ENCODE measurements at regions not wholly inside any gene's neighbourhood (a gene's known extent, or its start where the extent isn't known, plus 50 kb on each side); places are given as distances from the start of the nearest gene placed in this dataset.

GRCh38 chr7:45977256-45977780 lies 56.2 kb upstream of the IGFBP3 start:
- H3K27me3 Mint-ChIP-seq (ENCODE audit: unreplicated experiment), result no peaks in the 10 kb centered on the region
- H3K27ac Mint-ChIP-seq (ENCODE audit: unreplicated experiment), result peak overlapping the region; percentile 97
- peaks cover under 1% of the 10 kb centered on the region for H3K36me3 Mint-ChIP-seq (ENCODE audit: unreplicated experiment)
- peak; percentile 40 for DNase-seq (ENCODE audit: extremely low spot score, unreplicated experiment)
- no peak for TF ChIP-seq CTCF (IDR thresholded peaks at IDR 0.05)
- H3K4me3 Mint-ChIP-seq (ENCODE audit: unreplicated experiment), result no peak overlapping the region
- peaks cover 46% of the 10 kb centered on the region for H3K4me1 Mint-ChIP-seq (ENCODE audit: unreplicated experiment)
- peaks cover 5% of the 10 kb centered on the region for H3K9me3 Mint-ChIP-seq (ENCODE audit: unreplicated experiment)

DNA sequence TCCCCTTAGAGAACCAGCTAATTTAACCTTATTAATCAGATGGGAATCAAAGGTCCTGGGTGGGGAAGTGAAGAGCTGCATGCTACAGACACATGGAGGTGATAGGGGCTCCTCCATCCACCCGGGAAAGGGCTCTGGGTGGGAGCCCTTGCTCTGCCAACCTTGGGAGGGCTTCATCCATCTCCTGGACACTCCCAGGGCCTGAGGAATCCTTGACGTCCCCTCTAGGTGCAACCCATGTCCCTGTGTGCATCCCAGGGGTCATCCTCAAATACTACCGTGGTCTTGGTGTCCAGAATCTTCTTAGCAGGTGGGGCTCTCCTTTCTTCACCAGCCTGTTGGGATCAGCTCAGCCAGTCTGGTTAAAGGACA lies 55.4 kb upstream of the IGFBP3 start:
- H3K4me1 Mint-ChIP-seq (ENCODE audit: unreplicated experiment), result peaks cover 48% of the 10 kb centered on the region
- H3K4me3 Mint-ChIP-seq (ENCODE audit: unreplicated experiment), result no peak overlapping the region
- H3K27me3 Mint-ChIP-seq (ENCODE audit: unreplicated experiment), result no peaks in the 10 kb centered on the region
- no peak for TF ChIP-seq CTCF (IDR thresholded peaks at IDR 0.05)
- H3K9me3 Mint-ChIP-seq (ENCODE audit: unreplicated experiment), result no peaks in the 10 kb centered on the region
- DNase-seq (ENCODE audit: extremely low spot score, unreplicated experiment), result peak; percentile 32
- H3K36me3 Mint-ChIP-seq (ENCODE audit: unreplicated experiment), result no peaks in the 10 kb centered on the region
- H3K27ac Mint-ChIP-seq (ENCODE audit: unreplicated experiment), result peak overlapping the region; percentile 5

DNA sequence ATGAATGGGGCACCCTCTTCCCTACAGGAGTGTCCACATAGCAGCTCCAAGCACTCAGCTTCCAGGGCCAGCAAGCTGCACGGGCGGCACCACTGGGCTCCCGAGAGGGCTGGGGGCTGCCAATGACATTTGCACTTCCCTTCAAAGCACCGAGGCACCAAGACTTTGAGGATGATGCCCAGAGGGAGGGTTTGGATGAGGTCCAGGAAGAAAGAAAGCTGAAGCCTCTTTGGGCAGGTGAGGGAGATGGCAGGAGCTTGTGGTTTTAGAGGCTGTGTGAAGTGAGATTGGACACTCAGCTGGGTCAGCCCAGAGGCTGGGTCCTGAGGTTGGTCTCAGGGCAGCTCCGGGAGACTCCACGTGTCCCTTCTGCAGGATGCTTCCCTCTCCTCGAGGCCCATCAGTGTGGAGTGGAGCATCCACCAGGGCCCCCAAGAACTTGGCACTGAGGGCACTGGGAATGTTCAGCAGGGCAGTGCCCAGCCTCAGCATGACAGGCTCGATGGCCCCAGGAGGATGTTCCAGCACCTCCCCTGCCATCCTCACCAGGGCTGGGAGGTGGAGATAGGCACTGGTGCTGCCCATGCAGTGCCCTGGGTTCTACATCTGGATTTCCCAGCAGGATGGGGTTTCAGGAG lies 54.9 kb upstream of the IGFBP3 start:
- no peak for TF ChIP-seq CTCF (IDR thresholded peaks at IDR 0.05)
- DNase-seq (ENCODE audit: extremely low spot score, unreplicated experiment), result peak; percentile 75
- H3K4me1 Mint-ChIP-seq (ENCODE audit: unreplicated experiment), result peaks cover 50% of the 10 kb centered on the region
- no peaks in the 10 kb centered on the region for H3K36me3 Mint-ChIP-seq (ENCODE audit: unreplicated experiment)
- no peaks in the 10 kb centered on the region for H3K9me3 Mint-ChIP-seq (ENCODE audit: unreplicated experiment)
- H3K4me3 Mint-ChIP-seq (ENCODE audit: unreplicated experiment), result no peak overlapping the region
- no peaks in the 10 kb centered on the region for H3K27me3 Mint-ChIP-seq (ENCODE audit: unreplicated experiment)
- no peak overlapping the region for H3K27ac Mint-ChIP-seq (ENCODE audit: unreplicated experiment)

DNA sequence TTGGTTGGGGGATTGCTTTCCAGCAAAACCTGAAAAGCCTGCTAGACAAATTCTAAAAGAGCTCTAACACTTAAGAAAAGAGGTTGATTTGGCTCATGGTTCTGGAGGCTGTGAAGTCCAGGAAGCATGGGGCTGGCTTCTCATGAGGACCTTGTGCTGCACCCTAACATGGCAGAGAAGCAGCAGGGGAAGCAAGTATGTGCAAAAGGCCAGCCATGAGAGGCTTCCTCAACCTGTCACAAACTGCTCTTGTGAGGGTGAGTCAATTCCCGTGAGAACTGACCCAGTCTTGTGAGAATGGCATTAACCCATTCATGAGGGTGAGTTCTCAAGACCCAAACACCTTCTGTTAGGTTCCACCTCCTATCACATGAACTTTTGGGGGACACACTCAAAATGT lies 54.3 kb upstream of the IGFBP3 start:
- H3K36me3 Mint-ChIP-seq (ENCODE audit: unreplicated experiment), result no peaks in the 10 kb centered on the region
- H3K4me3 Mint-ChIP-seq (ENCODE audit: unreplicated experiment), result no peak overlapping the region
- H3K27me3 Mint-ChIP-seq (ENCODE audit: unreplicated experiment), result no peaks in the 10 kb centered on the region
- no peaks in the 10 kb centered on the region for H3K9me3 Mint-ChIP-seq (ENCODE audit: unreplicated experiment)
- no peak for TF ChIP-seq CTCF (IDR thresholded peaks at IDR 0.05)
- no peak overlapping the region for H3K27ac Mint-ChIP-seq (ENCODE audit: unreplicated experiment)
- DNase-seq (ENCODE audit: extremely low spot score, unreplicated experiment), result peak; percentile 34
- H3K4me1 Mint-ChIP-seq (ENCODE audit: unreplicated experiment), result peaks cover 56% of the 10 kb centered on the region

- H3K27ac Mint-ChIP-seq (ENCODE audit: unreplicated experiment), result no peak overlapping the region
- no peak overlapping the region for H3K4me3 Mint-ChIP-seq (ENCODE audit: unreplicated experiment)
- no peak for TF ChIP-seq CTCF (IDR thresholded peaks at IDR 0.05)
- DNase-seq (ENCODE audit: extremely low spot score, unreplicated experiment), result no peak
- peaks cover 61% of the 10 kb centered on the region for H3K4me1 Mint-ChIP-seq (ENCODE audit: unreplicated experiment)
- H3K36me3 Mint-ChIP-seq (ENCODE audit: unreplicated experiment), result no peaks in the 10 kb centered on the region
- H3K27me3 Mint-ChIP-seq (ENCODE audit: unreplicated experiment), result no peaks in the 10 kb centered on the region
- H3K9me3 Mint-ChIP-seq (ENCODE audit: unreplicated experiment), result no peaks in the 10 kb centered on the region
Observed at GRCh38 chr7:45974540-45975360, 53.7 kb upstream of the IGFBP3 start.
